H1 (cell line): ENCODE measurements at regions not wholly inside any gene's neighbourhood (a gene's known extent, or its start where the extent isn't known, plus 50 kb on each side); places are given as distances from the start of the nearest gene placed in this dataset.

Experiments
- ASH2L ChIP-seq: fragments of 200-600, 300-600 bp; sonication (generic); IDR thresholded peaks from one replicate; pipeline ENCODE4 v1.7.1; 2017; ENCODE audit warnings: low read length
- BACH1 ChIP-seq: IDR thresholded peaks from 2 replicates; pipeline ENCODE4 v1.6.1; 2012; ENCODE audit warnings: low read length, improper control_type of control experiment
- EZH2 ChIP-seq: fragments of 200-600 bp; sonication (generic); IDR thresholded peaks from 2 replicates; pipeline ENCODE4 v1.7.1; 2012; ENCODE audit warnings: low read depth, mild to moderate bottlenecking, moderate library complexity, low read length, inconsistent platforms; ENCODE audit not compliant: severe bottlenecking
- HDAC6 ChIP-seq: IDR thresholded peaks from one replicate; pipeline ENCODE4 v1.7.1; 2012; ENCODE audit warnings: low read depth, mild to moderate bottlenecking, inconsistent platforms, low read length, moderate library complexity
- JUND ChIP-seq: IDR thresholded peaks from 2 replicates; pipeline ENCODE4 v1.6.1; 2011; ENCODE audit warnings: mild to moderate bottlenecking, improper control_type of control experiment, low read length
- POLR2A ChIP-seq, 2 experiments: IDR thresholded peaks; 1 replicate in 1 of 2; 2 replicates in 1 of 2; pipeline ENCODE4 v1.6.1; 2011; ENCODE audit warnings: low read depth in 2 of 2, low read length in 2 of 2, mild to moderate bottlenecking in 2 of 2; ENCODE audit errors: control extremely low read depth in 1 of 2
- POLR2AphosphoS5 ChIP-seq: IDR thresholded peaks from 2 replicates; pipeline ENCODE4 v1.6.1; 2011; ENCODE audit warnings: low read depth, low read length
- RAD21 ChIP-seq, 2 experiments: IDR thresholded peaks in 1 of 2; conservative IDR thresholded peaks in 1 of 2; 2 replicates each; pipeline ENCODE4 v1.6.1; 2011; ENCODE audit warnings: low read depth in 2 of 2, low read length in 2 of 2, improper control_type of control experiment in 1 of 2, inconsistent platforms in 1 of 2, mild to moderate bottlenecking in 1 of 2, moderate library complexity in 1 of 2
- TAF1 ChIP-seq: IDR thresholded peaks from 2 replicates; pipeline ENCODE4 v1.6.1; 2011; ENCODE audit warnings: mild to moderate bottlenecking, low read depth, low read length
- TBP ChIP-seq: IDR thresholded peaks from 2 replicates; pipeline ENCODE4 v1.6.1; 2011; ENCODE audit warnings: low read depth, low read length, improper control_type of control experiment
- TF ChIP-seq, protein P1 (sequence below), 3 experiments: IDR thresholded peaks; 1 replicate in 2 of 3; 2 replicates in 1 of 3; pipeline versions ENCODE4 v1.5.1 to v1.6.1; 2011; ENCODE audit warnings: low read length in 3 of 3, mild to moderate bottlenecking in 3 of 3, inconsistent platforms in 2 of 3, low read depth in 1 of 3, moderate library complexity in 1 of 3; ENCODE audit not compliant: insufficient read depth in 1 of 3; ENCODE audit errors: control extremely low read depth in 1 of 3

DNA sequence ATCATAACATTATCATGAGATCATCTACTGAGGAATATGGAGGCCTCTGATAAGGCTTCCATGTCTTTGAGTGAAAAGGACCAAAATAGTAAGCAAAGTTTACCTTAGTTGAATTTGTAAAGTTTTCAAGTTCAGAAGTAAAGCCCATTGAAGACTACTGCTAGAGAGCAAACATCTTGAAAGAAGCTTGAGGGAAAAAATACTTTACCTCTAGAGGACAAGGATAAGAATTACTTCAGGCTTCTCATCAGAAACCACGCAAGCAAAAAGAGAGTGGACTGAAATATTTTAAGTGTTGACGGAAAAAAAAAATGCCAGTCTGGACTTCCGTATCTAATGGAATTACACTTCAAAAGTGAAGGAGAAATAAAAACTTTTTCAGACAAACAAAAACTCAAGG, 114.3 kb downstream of the MPP7 start:
- TF ChIP-seq, protein P1, sequence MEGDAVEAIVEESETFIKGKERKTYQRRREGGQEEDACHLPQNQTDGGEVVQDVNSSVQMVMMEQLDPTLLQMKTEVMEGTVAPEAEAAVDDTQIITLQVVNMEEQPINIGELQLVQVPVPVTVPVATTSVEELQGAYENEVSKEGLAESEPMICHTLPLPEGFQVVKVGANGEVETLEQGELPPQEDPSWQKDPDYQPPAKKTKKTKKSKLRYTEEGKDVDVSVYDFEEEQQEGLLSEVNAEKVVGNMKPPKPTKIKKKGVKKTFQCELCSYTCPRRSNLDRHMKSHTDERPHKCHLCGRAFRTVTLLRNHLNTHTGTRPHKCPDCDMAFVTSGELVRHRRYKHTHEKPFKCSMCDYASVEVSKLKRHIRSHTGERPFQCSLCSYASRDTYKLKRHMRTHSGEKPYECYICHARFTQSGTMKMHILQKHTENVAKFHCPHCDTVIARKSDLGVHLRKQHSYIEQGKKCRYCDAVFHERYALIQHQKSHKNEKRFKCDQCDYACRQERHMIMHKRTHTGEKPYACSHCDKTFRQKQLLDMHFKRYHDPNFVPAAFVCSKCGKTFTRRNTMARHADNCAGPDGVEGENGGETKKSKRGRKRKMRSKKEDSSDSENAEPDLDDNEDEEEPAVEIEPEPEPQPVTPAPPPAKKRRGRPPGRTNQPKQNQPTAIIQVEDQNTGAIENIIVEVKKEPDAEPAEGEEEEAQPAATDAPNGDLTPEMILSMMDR (IDR thresholded peaks at IDR 0.05; ENCODE audit: control extremely low read depth in 1 of 3, insufficient read depth in 1 of 3, low read depth in 1 of 3, low read length in 3 of 3): no peak
- TF ChIP-seq TBP: no peak
- TF ChIP-seq TAF1: no peak
- TF ChIP-seq ASH2L: no peak
- TF ChIP-seq RAD21 (IDR thresholded peaks at IDR 0.05 in 1 of 2, conservative IDR thresholded peaks at IDR 0.05 in 1 of 2; ENCODE audit: low read depth in 2 of 2, low read length in 2 of 2): no peak
- no peak for TF ChIP-seq POLR2A (IDR thresholded peaks at IDR 0.05; ENCODE audit: control extremely low read depth in 1 of 2, low read depth in 2 of 2, low read length in 2 of 2)
- no peak for TF ChIP-seq EZH2
- TF ChIP-seq BACH1: no peak
- TF ChIP-seq POLR2AphosphoS5: no peak
- no peak for TF ChIP-seq HDAC6
- no peak for TF ChIP-seq JUND
